Ovary (tissue), 3 donors: ENCODE measurements at regions not wholly inside any gene's neighbourhood (a gene's known extent, or its start where the extent isn't known, plus 50 kb on each side); places are given as distances from the start of the nearest gene placed in this dataset.

Source experiments
- EP300 ChIP-seq: sonication (generic); formaldehyde crosslinking; IDR thresholded peaks from one replicate; pipeline ENCODE4 v1.6.1; 2017; ENCODE audit warnings: antibody characterized with exemption
- POLR2A ChIP-seq: fragments of 450-650 bp; IDR thresholded peaks from one replicate; pipeline ENCODE4 v1.6.1; 2017; ENCODE audit warnings: antibody characterized with exemption, mild to moderate bottlenecking, moderate library complexity
- TF ChIP-seq, protein P1 (sequence below), 3 donors: fragments of 450-650 bp in 2 of 3; fragments of 200-600 bp in 1 of 3; IDR thresholded peaks; one replicate each; pipeline versions ENCODE4 v1.5.1 to v1.8.0; 2016 to 2022; ENCODE audit warnings: antibody characterized with exemption in 3 of 3, mild to moderate bottlenecking in 1 of 3
- donor health status: DM: no; HTN: no; CAD: no.

GRCh38 chr14:104349950-104350349, 211.6 kb downstream of the KIF26A start:
- TF ChIP-seq, protein P1, sequence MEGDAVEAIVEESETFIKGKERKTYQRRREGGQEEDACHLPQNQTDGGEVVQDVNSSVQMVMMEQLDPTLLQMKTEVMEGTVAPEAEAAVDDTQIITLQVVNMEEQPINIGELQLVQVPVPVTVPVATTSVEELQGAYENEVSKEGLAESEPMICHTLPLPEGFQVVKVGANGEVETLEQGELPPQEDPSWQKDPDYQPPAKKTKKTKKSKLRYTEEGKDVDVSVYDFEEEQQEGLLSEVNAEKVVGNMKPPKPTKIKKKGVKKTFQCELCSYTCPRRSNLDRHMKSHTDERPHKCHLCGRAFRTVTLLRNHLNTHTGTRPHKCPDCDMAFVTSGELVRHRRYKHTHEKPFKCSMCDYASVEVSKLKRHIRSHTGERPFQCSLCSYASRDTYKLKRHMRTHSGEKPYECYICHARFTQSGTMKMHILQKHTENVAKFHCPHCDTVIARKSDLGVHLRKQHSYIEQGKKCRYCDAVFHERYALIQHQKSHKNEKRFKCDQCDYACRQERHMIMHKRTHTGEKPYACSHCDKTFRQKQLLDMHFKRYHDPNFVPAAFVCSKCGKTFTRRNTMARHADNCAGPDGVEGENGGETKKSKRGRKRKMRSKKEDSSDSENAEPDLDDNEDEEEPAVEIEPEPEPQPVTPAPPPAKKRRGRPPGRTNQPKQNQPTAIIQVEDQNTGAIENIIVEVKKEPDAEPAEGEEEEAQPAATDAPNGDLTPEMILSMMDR (IDR thresholded peaks at IDR 0.05): no peak
- TF ChIP-seq POLR2A: no peak
- TF ChIP-seq EP300: no peak
